ENCODE measurements at regions not wholly inside any gene's neighbourhood (a gene's known extent, or its start where the extent isn't known, plus 50 kb on each side); places are given as distances from the start of the nearest gene placed in this dataset.

DNA sequence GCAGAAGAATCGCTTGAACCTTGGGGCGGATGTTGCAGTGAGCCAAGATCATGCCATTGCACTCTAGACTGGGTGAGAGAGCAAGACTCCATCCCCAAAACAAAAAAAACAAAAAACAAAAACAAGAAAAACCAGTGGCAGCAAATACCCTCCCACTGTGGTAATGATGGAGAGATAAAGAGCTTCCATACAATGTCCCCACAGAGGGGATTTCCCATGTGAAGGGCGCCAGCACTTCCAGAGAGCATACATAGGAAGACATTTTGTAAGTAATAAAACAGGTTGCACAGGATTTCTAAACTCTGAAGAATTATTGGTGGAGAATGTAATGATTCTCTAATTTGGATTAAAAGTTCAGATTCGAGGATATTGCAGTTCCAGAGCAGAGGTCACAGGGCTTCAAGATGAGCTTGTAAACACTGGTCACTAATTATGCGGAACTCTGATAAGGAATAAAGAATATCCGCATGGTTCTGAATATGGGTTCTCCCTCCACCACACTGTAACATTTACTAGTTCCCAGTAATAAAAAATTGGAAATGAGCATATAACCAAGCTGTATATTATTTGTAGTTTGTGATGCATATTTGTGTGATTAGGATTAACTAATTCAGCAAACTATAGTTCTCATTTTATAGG is 290.1 kb upstream of the SLC10A2 start:
- TF ChIP-seq ASH2L (IDR thresholded peaks at IDR 0.05; ENCODE audit: low read length) (no peak), KDM1A (IDR thresholded peaks at IDR 0.05; ENCODE audit: borderline replicate concordance, low read length) (no peak), EZH2 (IDR thresholded peaks at IDR 0.05; ENCODE audit: low read depth, low read length, severe bottlenecking) (no peak), HDAC2 (IDR thresholded peaks at IDR 0.05; ENCODE audit: borderline replicate concordance in 1 of 2, low read depth in 2 of 2, low read length in 2 of 2) (no peak), POLR2A (IDR thresholded peaks at IDR 0.05; ENCODE audit: control extremely low read depth in 1 of 2, low read depth in 2 of 2, low read length in 2 of 2) (no peak), SP1 (IDR thresholded peaks at IDR 0.05; ENCODE audit: low read depth, low read length) (no peak), POU5F1 (IDR thresholded peaks at IDR 0.05; ENCODE audit: low read depth, low read length) (no peak), JUN (IDR thresholded peaks at IDR 0.05; ENCODE audit: low read depth, low read length) (no peak), POLR2AphosphoS5 (IDR thresholded peaks at IDR 0.05; ENCODE audit: low read depth, low read length) (no peak), RFX5 (IDR thresholded peaks at IDR 0.05; ENCODE audit: borderline replicate concordance, low read depth, low read length) (no peak)
- TF ChIP-seq, protein P1, sequence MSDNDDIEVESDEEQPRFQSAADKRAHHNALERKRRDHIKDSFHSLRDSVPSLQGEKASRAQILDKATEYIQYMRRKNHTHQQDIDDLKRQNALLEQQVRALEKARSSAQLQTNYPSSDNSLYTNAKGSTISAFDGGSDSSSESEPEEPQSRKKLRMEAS (IDR thresholded peaks at IDR 0.05): no peak
- TF ChIP-seq, protein P2, sequence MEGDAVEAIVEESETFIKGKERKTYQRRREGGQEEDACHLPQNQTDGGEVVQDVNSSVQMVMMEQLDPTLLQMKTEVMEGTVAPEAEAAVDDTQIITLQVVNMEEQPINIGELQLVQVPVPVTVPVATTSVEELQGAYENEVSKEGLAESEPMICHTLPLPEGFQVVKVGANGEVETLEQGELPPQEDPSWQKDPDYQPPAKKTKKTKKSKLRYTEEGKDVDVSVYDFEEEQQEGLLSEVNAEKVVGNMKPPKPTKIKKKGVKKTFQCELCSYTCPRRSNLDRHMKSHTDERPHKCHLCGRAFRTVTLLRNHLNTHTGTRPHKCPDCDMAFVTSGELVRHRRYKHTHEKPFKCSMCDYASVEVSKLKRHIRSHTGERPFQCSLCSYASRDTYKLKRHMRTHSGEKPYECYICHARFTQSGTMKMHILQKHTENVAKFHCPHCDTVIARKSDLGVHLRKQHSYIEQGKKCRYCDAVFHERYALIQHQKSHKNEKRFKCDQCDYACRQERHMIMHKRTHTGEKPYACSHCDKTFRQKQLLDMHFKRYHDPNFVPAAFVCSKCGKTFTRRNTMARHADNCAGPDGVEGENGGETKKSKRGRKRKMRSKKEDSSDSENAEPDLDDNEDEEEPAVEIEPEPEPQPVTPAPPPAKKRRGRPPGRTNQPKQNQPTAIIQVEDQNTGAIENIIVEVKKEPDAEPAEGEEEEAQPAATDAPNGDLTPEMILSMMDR (IDR thresholded peaks at IDR 0.05; ENCODE audit: control extremely low read depth in 1 of 3, insufficient read depth in 1 of 3, low read depth in 1 of 3, low read length in 3 of 3): no peak
